DND-41 (cell line): ENCODE measurements at regions not wholly inside any gene's neighbourhood (a gene's known extent, or its start where the extent isn't known, plus 50 kb on each side); places are given as distances from the start of the nearest gene placed in this dataset.

Source experiments
- ATAC-seq: fragments of 200-7000 bp; cut with Tn5 transposase; 3 replicates; pipeline ENCODE4 v1.9.1; 2021; ENCODE audit warnings: low read depth; ENCODE audit not compliant: insufficient read depth
- DNase-seq: peaks from one replicate; pipeline ENCODE4 v3.0.0-alpha.2; 2020
- H2AFZ ChIP-seq: 2 replicates; pipeline ENCODE4 v1.6.0; 2012; ENCODE audit warnings: low read depth, low read length
- H3K27ac ChIP-seq: 2 replicates; pipeline ENCODE4 v1.5.1; 2012; ENCODE audit warnings: low read length, inconsistent platforms
- H3K27me3 ChIP-seq: fragments of 200-600 bp; sonication (generic); 2 replicates; pipeline ENCODE4 v1.6.0; 2012; ENCODE audit warnings: low read length, mild to moderate bottlenecking, inconsistent platforms; ENCODE audit not compliant: insufficient read depth, poor library complexity
- H3K36me3 ChIP-seq: 2 replicates; pipeline ENCODE4 v1.5.1; 2012; ENCODE audit warnings: low read length, inconsistent platforms; ENCODE audit not compliant: insufficient read depth
- H3K4me1 ChIP-seq: 2 replicates; pipeline ENCODE4 v1.5.1; 2012; ENCODE audit warnings: mild to moderate bottlenecking, low read length; ENCODE audit not compliant: insufficient read depth
- H3K4me2 ChIP-seq: 2 replicates; pipeline ENCODE4 v1.6.0; 2012; ENCODE audit warnings: mild to moderate bottlenecking, moderate library complexity, low read length, inconsistent platforms; ENCODE audit not compliant: insufficient read depth
- H3K4me3 ChIP-seq, 2 experiments: fragments of 200-600 bp in 1 of 2; shearing (Covaris generic) in 1 of 2; 2 replicates each; pipeline ENCODE4 v1.5.1; 2012 to 2016; ENCODE audit warnings: inconsistent platforms in 2 of 2, low read length in 2 of 2, mild to moderate bottlenecking in 2 of 2, low read depth in 1 of 2, moderate library complexity in 1 of 2
- H3K79me2 ChIP-seq: 2 replicates; pipeline ENCODE4 v1.6.0; 2012; ENCODE audit warnings: low read length, inconsistent platforms; ENCODE audit not compliant: insufficient read depth
- H3K9ac ChIP-seq: 2 replicates; pipeline ENCODE4 v1.6.0; 2012; ENCODE audit warnings: low read depth, mild to moderate bottlenecking, inconsistent platforms, low read length, moderate library complexity
- H3K9me3 ChIP-seq: 2 replicates; pipeline ENCODE4 v1.5.1; 2012; ENCODE audit warnings: low read length, moderate library complexity, mild to moderate bottlenecking, inconsistent platforms; ENCODE audit not compliant: insufficient read depth, severe bottlenecking
- H4K20me1 ChIP-seq: 2 replicates; pipeline ENCODE4 v1.6.0; 2012; ENCODE audit warnings: low read length; ENCODE audit not compliant: insufficient read depth
- CTCF ChIP-seq: IDR thresholded peaks from 2 replicates; pipeline ENCODE4 v1.5.1; 2012; ENCODE audit warnings: borderline replicate concordance, low read length, moderate library complexity, mild to moderate bottlenecking; ENCODE audit not compliant: poor library complexity, severe bottlenecking; ENCODE audit errors: extremely low read depth
- EZH2 ChIP-seq: IDR thresholded peaks from 3 replicates; pipeline ENCODE4 v1.6.1; 2012; ENCODE audit warnings: borderline replicate concordance, low read depth, mild to moderate bottlenecking, moderate library complexity, low read length, inconsistent platforms; ENCODE audit not compliant: severe bottlenecking

DNA sequence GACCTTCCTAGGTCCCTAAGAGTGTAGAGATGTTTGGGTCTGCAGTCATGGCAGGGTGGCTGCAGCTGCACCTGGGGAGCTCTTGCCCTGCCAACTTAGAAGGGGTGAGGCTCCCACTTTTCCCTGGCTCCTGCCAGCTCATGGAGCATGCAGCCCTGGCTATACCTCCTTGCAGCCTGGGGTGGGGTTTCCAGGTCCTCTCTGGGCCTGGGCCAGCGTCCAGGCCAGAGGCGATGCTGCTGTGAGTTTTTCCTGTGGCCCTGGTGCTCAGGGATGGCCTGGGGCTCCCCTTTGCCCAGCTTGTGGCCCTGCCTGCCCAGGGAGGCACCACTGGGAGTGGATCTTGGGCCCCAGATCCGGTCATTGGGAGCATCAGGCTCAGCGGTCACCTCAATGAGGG is 109.8 kb upstream of the FAM180A start:
- Histone ChIP-seq H3K9me3 (peaks cover 9% of the 10 kb centered on the region), H3K79me2 (no peaks in the 10 kb centered on the region), H3K36me3 (no peaks in the 10 kb centered on the region), H3K27me3 (no peaks in the 10 kb centered on the region), H3K9ac (no peak overlapping the region), H4K20me1 (no peaks in the 10 kb centered on the region), H3K4me2 (no peak overlapping the region), H3K4me1 (no peaks in the 10 kb centered on the region), H3K4me3 (no peak overlapping the region), H3K27ac (no peak overlapping the region), H2AFZ (no peak overlapping the region)
- DNase-seq (no peak), ATAC-seq (no peak)
- TF ChIP-seq CTCF = no peak
- TF ChIP-seq EZH2 = no peak

- Histone ChIP-seq H3K4me2 (no peak overlapping the region), H3K4me1 (no peaks in the 10 kb centered on the region)
- no peak for DNase-seq
These were observed 109.1 kb upstream of the FAM180A start for GRCh38 chr7:135857519-135858274.

GRCh38 chr7:135856356-135857144 is 107.9 kb upstream of the FAM180A start:
- Histone ChIP-seq H3K4me1 (no peaks in the 10 kb centered on the region), H2AFZ (no peak overlapping the region), H3K27me3 (no peaks in the 10 kb centered on the region), H3K79me2 (no peaks in the 10 kb centered on the region), H3K9me3 (peaks cover 9% of the 10 kb centered on the region), H3K27ac (no peak overlapping the region), H4K20me1 (no peaks in the 10 kb centered on the region), H3K4me2 (no peak overlapping the region), H3K4me3 (no peak overlapping the region), H3K9ac (no peak overlapping the region), H3K36me3 (no peaks in the 10 kb centered on the region)
- DNase-seq (no peak), ATAC-seq (no peak)
- TF ChIP-seq CTCF (no peak), EZH2 (no peak)

More at GRCh38 chr7:135857519-135858274, 109.1 kb upstream of the FAM180A start:
- no peaks in the 10 kb centered on the region for H3K27me3 ChIP-seq
- no peak overlapping the region for H3K9ac ChIP-seq
- H3K27ac ChIP-seq = no peak overlapping the region
- peaks cover 9% of the 10 kb centered on the region for H3K9me3 ChIP-seq
- H3K36me3 ChIP-seq = no peaks in the 10 kb centered on the region
- no peaks in the 10 kb centered on the region for H3K79me2 ChIP-seq
- no peak for TF ChIP-seq EZH2
- no peak for TF ChIP-seq CTCF
- no peak overlapping the region for H2AFZ ChIP-seq
- no peaks in the 10 kb centered on the region for H4K20me1 ChIP-seq
- H3K4me3 ChIP-seq = no peak overlapping the region
- no peak for ATAC-seq
